NOMO-1 treated with DMSO at 0.1 percent for 48 hours (cell line): ENCODE measurements at regions not wholly inside any gene's neighbourhood (a gene's known extent, or its start where the extent isn't known, plus 50 kb on each side); places are given as distances from the start of the nearest gene placed in this dataset.
"Not testable (repeated sequence)": the region's sequence is repeated elsewhere in the genome, so short reads cannot be mapped to it uniquely, and the experiment has no call there.

Experiments used
- DNase-seq: peaks from one replicate; lab custom pipeline; 2025; ENCODE audit not compliant: unreplicated experiment; lab: John Stamatoyannopoulos, UW

DNA sequence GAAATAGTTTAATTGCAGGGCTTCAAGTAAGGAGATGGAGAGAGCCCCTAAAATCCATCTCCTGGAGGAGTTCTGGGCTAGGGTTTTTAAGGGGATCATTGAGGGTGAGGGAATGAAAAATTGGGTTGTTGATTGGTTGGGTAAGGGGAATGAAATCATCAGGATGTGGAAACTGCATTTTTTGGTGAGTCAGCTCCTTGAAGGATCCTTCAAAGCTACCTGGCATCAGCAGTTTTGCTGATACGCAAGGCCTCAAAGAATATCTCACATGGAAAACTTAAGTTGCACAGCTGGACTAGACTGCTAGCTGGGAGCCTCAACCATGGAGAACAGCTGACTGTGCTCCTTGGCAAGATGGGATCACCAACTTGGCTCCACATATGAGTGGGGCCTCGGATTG, 136.7 kb downstream of the FGF10 start:
- DNase-seq = no peak

DNA sequence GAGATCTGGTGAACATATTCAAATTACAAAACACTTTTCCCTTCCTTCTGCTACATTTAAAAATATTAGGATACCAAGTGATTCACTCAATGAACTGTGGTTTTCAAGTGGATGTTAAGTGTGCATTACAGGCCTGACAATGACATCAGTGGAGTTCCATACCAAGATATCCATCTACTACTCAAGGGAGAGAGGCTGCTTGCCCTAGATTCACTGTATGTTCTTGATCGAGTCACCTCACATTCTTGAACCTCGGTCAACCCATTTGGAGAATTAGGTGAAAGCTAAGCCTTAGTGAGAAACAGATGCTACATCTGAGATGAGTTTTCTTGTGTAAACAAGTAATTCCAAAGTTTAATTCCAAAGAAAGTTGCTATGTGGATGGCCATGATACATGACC, 142.2 kb downstream of the FGF10 start:
- no peak for DNase-seq

GRCh38 chr5:44245935-44246334, 143.3 kb downstream of the FGF10 start:
- DNase-seq = no peak

- no peak for DNase-seq
These were observed 146.4 kb downstream of the FGF10 start for GRCh38 chr5:44242791-44243190.

DNA sequence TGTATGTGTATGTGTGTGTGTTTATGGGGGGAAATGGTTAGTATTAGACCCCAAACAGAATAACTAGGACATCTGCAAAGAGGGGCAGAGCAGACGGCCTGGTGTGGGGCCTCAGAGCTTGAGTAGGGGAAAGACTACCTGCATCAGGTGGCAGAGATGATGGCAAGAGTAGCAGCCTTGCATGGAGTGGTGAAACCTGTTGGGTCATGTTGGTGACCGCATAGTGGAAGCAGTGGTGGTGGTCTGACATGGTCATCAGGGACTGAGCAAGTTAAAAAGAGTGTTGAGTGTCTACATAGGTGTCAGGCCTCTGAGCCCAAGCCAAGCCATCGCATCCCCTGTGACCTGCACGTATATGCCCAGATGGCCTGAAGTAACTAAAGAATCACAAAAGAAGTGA, 153.2 kb downstream of the FGF10 start:
- no peak for DNase-seq

- no peak for DNase-seq
These were observed 155.5 kb downstream of the FGF10 start for GRCh38 chr5:44233691-44234090.

- DNase-seq = no peak
These were observed 163.7 kb downstream of the FGF10 start for GRCh38 chr5:44225231-44226160.

GRCh38 chr5:44199408-44199807, 189.8 kb downstream of the FGF10 start:
- no peak for DNase-seq

DNA sequence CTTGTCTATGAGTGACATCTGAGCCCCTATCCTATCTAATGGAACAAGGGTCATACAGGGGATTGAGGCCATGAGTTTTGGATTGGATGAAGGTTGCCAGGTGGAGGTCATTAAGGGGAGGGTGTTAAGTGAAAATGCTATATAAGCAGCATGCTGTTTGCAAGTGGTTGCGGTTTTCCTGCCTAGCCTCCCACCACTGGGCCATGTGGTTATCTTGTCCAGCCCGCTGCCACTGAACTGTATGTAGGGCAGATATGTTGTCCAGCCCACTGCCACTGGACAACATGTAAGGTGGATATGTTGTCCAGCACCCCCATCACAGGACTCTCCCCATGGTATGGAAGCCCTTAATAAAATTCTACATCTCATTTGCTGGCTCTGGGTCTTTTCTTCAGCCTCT, 200.0 kb downstream of the FGF10 start:
- DNase-seq = no peak

DNA sequence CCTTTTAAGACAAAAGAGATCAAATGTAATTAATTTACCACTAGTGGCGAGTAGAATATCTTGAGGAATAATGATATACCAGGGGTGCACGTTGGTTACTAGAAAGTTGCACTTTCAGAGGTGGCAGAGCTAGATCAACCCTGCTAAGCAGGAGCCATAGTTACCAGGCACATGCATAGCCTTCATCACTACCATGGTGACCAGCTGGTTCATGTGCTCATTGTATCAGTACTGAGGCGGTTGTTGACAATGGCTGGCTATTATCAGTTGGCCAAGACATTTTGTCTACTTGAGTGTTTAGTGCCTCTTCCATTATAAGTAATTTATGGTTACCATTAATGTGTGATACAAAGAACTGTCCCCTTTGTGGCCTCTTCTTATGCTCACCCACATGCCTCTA, 201.2 kb downstream of the FGF10 start:
- DNase-seq = no peak

DNA sequence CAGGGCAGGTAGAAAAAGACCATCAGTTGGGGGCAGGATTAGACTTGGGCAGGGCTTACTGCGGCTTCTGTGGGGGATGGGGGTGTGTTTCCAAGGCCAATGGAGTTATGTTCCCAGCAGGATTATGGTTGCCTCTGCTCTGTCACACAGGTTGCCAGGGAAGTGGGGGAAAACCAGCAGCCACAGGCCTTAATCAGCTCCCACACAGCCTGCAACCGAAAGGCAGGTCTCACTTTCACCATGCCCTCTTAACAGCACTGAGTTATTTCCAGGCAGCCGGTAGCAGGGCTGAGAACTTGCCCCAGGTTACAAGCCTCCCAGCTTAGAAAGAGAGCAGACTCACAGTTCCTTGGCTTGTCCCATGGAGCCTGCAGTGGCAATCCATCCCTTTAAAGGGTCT, 205.5 kb downstream of the FGF10 start:
- DNase-seq = no peak

DNA sequence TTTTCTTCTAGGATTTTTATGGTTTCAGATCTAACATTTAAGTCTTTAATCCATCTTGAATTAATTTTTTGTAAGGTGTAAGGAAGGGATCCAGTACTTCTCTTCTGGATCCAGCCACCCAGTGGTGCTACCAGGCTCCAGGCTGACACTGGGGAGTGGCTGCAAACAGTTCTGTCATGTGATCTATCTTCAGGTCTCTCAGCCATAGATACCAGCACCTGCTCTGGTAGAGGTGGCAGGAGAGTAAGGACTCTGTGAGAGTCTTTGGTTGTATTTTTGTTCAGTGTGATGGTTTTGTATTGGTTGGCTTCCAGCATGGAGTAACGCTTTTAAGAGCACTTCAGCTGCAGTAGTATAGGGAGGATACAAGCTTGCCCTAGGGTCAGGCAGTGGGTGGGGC, 205.9 kb downstream of the FGF10 start:
- no peak for DNase-seq

DNA sequence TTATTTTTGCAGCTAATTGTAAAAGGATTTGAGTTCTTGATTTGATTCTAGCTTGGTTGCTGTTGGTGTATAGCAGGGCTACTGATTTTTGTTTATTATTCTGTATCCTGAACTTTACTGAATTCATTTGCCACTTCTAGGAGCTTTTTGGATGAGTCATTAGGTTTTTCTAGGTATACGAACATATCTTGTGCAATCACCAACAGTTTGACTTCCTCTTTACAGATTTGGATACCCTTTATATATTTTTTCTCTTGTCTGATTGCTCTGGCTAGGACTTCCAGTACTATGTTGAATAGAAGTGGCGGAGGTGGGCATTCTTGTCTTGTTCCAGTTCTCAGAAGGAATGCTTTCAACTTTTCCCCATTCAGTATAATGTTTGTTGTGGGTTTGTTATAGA, 210.8 kb downstream of the FGF10 start:
- DNase-seq = peak; percentile 82

- DNase-seq = no peak
These were observed 221.7 kb downstream of the FGF10 start for GRCh38 chr5:44167540-44167939.

- DNase-seq = no peak
These were observed 228.9 kb downstream of the FGF10 start for GRCh38 chr5:44160369-44160768.

DNA sequence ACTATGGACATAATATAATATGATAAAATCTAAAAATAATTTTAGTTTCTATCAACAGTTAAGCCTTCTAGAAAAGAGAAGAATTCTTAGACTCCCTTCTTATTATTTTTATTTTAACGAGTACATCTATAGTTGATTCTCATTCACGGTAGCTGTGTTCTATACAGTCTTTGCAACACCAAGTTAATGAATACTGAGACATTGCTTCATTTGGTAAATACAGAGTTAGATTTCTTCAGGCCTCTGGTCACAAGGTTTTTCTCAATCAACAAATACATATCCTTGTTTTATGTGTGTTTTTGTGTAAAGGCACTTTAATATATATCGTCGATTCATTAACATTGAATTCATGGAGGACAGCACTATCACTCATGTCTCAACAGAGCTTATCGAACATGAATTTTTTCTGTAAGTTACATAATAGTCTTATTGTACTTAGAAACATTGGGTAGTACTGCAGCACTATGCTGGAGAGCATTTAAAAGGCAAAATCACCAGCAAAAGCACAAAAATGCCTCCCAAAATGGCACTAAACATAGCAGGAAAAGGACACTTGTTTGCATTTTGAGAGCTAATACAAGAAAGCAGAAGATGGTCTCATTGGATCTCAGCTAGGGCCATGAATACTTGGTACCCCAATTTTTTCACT, 239.0 kb downstream of the FGF10 start:
- no peak for DNase-seq

DNA sequence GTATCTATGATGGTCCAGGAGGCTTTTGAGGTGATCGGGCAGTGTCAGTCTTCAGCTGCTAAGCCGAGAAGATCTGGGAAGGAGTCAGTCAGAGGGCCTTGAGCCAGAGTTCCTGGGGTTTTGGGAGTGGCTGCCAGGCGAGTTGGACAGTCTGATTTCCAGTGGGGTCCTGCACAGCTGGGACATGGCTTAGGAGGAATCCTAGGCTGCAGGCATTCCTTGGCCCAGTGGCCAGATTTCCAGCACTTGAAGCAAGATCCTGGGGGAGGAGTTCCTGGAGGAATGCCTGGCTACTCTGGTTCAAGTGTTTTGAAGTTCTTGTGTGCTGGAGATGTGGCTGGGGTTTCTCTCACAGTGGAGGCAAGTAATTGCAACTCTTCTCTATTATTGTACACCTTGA, 271.3 kb downstream of the FGF10 start:
- not testable (repeated sequence) for DNase-seq

DNA sequence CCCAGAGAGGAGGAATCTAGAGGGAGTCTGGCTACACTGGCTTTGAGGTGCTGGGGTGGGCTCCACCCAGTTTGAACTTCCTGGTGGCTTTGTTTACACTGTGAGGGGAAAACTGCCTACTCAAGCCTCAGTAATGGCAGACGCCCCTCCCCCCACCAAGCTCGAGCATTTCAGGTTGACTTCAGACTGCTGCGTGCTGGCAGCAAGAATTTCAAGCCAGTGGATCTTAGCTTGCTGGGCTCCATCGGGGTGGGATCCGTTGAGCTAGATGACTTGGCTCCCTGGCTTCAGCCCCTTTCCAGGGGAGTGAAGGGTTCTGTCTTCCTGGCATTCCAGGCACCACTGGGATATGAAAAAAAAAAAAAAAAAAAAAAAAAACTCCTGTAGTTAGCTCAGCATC, 281.0 kb downstream of the FGF10 start:
- DNase-seq = not testable (repeated sequence)

- no peak for DNase-seq
These were observed 289.6 kb downstream of the FGF10 start for GRCh38 chr5:44099643-44100042.

DNA sequence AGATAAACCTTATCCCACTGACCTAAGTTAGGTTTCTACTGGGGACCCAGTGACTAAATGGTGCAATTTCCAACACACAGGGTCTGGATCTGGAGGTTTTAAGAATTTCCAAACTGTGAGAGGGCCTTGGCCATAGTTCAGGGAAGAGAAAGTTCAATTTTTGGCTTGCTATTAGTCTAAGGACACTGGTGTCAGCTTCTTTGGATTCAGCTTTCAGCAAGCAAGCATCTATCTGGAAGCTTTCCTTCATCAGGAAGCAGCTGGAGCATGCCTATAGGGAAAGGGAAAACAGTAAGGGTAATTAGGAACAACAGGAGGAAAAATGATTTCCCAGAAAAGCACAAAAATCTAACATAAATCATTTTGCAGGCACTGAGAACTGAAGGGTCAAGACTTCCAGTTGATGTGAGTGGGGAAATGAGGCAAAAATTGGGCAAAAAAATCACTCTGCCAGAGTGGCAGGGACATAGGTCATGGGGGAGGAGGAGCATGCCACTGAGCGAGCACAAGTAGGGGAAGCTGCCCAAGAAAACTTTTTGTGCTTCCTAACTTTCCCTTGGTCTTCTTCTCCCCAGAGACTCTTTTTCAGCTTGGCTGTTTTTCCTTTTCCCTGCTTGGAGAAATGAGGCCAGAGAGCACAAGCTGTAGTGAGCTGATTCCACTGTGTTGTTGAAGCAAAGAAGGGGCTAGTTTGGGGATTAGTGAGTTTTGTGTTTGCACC, 299.6 kb downstream of the FGF10 start:
- no peak for DNase-seq

GRCh38 chr5:44085083-44085482, 304.1 kb downstream of the FGF10 start:
- DNase-seq = no peak

DNA sequence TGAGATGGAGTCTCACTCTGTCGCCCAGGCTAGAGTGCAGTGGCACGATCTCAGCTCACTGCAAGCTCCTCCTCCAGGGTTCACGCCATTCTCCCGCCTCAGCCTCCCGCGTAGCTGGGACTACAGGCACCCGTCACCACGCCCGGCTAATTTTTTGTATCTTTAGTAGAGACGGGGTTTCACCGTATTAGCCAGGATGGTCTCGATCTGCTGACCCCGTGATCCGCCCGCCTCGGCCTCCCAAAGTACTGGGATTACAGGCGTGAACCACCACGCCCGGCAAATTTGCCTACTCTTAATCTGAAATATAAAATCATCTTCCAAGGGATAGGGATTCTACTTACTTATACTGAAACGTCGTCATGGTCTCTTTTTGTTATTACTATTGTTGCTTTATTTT, 314.7 kb downstream of the FGF10 start:
- DNase-seq = not testable (repeated sequence)
